GM18868 (cell line): ENCODE measurements at regions not wholly inside any gene's neighbourhood (a gene's known extent, or its start where the extent isn't known, plus 50 kb on each side); places are given as distances from the start of the nearest gene placed in this dataset.
"Not testable (repeated sequence)": the region's sequence is repeated elsewhere in the genome, so short reads cannot be mapped to it uniquely, and the experiment has no call there.

Source experiments
- ATAC-seq: cut with Tn5 transposase; IDR thresholded peaks from one replicate; pipeline ENCODE4 v1.9.1; 2021; ENCODE audit warnings: mild to moderate bottlenecking, moderate library complexity; ENCODE audit not compliant: unreplicated experiment

GRCh38 chr4:63316633-63317032 is 1092.6 kb downstream of the TECRL start:
- ATAC-seq = no peak

- no peak for ATAC-seq
Observed at GRCh38 chr4:63315651-63316050, 1093.6 kb downstream of the TECRL start.

GRCh38 chr4:63308697-63309096 is 1100.6 kb downstream of the TECRL start:
- ATAC-seq = no peak

GRCh38 chr4:63302792-63303191 is 1106.5 kb downstream of the TECRL start:
- ATAC-seq = no peak

GRCh38 chr4:63302078-63302477 is 1107.2 kb downstream of the TECRL start:
- no peak for ATAC-seq

- no peak for ATAC-seq
Observed at GRCh38 chr4:63296773-63297172, 1112.5 kb downstream of the TECRL start.

GRCh38 chr4:63275491-63275890 is 1133.8 kb downstream of the TECRL start:
- no peak for ATAC-seq

- no peak for ATAC-seq
Observed at GRCh38 chr4:63269156-63269555, 1140.1 kb downstream of the TECRL start.

- ATAC-seq = no peak
Observed at GRCh38 chr4:63233671-63234070, 1175.6 kb downstream of the TECRL start.

GRCh38 chr4:63232058-63232457 is 1177.2 kb downstream of the TECRL start:
- ATAC-seq = no peak

GRCh38 chr4:63226229-63226628 is 1183.0 kb downstream of the TECRL start:
- no peak for ATAC-seq

GRCh38 chr4:63222466-63222865 is 1186.8 kb downstream of the TECRL start:
- ATAC-seq = no peak

- ATAC-seq = no peak
Observed at GRCh38 chr4:63221477-63221876, 1187.8 kb downstream of the TECRL start.

- ATAC-seq = no peak
Observed at GRCh38 chr4:63218856-63219255, 1190.4 kb downstream of the TECRL start.

- no peak for ATAC-seq
Observed at GRCh38 chr4:63214076-63214475, 1195.2 kb downstream of the TECRL start.

- ATAC-seq = no peak
Observed at GRCh38 chr4:63211776-63212479, 1197.3 kb downstream of the TECRL start.

- ATAC-seq = no peak
Observed at GRCh38 chr4:63211375-63211774, 1197.9 kb downstream of the TECRL start.

GRCh38 chr4:63193029-63193428 is 1216.2 kb downstream of the TECRL start:
- ATAC-seq = not testable (repeated sequence)

- no peak for ATAC-seq
Observed at GRCh38 chr4:63171341-63171740, 1237.9 kb downstream of the TECRL start.

GRCh38 chr4:63170923-63171322 is 1238.3 kb downstream of the TECRL start:
- ATAC-seq = no peak

GRCh38 chr4:63169836-63170235 is 1239.4 kb downstream of the TECRL start:
- ATAC-seq = no peak

GRCh38 chr4:63155561-63155960 is 1253.7 kb downstream of the TECRL start:
- ATAC-seq = no peak

GRCh38 chr4:63123441-63123840 is 1285.8 kb downstream of the TECRL start:
- ATAC-seq = no peak
